SK-MEL-5 (cell line): ENCODE measurements at regions not wholly inside any gene's neighbourhood (a gene's known extent, or its start where the extent isn't known, plus 50 kb on each side); places are given as distances from the start of the nearest gene placed in this dataset.
A peak's percentile ranks its signal among the peaks of the same experiment; 100 is the strongest.

ENCODE experiments used
- DNase-seq: peaks from one replicate; pipeline ENCODE4 v3.0.0-alpha.2; 2016; ENCODE audit warnings: low read depth, low spot score
- in situ Hi-C: cut with HindIII; loops from 2 replicates; pipeline ENCODE4 v1.10.0; 2016; ENCODE audit warnings: low sequenced_read_pairs, high pct_unique_total_duplicates, low pct_unique_long_range_greater_than_20kb

DNA sequence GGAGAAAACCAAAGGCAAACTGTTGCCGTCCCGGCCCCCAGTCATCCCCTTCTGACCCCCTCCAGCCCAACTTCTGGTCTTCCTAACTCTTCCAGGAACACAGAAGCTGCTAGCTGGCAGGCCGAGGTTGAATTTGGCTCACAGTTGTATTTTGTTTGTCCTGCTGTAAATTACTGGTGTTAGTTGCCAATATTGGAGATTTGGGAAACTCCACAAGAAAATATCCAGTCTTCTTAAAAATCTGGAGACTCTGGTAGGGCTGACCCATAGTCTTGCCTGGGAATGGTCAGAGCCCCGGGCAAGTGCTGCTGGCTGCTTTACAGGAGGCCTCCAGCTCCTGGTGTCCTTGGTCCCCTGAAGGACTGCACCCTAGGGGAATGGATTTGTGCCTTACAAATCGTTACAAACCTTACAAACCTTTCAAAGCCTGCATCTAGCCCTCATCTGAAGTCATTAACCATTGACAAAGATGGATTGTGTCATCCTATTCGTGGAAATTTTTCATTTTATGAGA is 112.0 kb upstream of the MCTP2 start:
- no peak for DNase-seq
- in situ Hi-C loops: no loop called here

DNA sequence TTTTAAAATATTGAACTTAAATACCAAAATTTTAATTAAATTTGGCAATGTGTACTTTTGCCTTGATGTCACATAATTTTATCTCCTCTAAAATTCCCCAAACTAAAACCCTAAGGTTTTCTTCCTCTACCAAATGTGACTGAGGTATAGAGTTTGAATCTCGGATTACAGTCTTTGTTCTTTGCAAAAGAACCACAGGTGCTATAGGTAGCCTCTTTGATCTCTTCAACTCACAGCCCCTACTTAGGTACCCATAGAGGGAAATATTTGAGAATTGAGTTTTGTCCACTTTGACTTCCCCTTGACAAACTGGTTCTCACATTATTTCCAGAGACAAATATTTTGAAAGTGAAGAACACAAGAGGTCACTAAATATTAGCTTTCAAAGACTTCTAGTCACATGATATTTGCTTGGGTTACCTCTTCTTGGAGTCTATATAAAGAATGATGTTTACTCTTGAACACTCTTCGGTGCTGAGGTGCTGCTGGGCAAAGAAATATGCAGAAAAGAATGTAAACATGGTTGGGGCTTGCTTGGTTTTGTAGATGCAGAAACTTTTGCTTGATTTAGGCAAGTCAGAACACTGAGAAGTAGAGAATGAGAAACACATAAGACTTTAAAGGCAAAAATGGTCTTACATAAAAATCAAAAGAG is 120.8 kb upstream of the MCTP2 start:
- no peak for DNase-seq
- in situ Hi-C loops: no loop called here

GRCh38 chr15:94107652-94108051 is 123.7 kb upstream of the MCTP2 start:
- DNase-seq: no peak
- in situ Hi-C loops: no loop called here

DNA sequence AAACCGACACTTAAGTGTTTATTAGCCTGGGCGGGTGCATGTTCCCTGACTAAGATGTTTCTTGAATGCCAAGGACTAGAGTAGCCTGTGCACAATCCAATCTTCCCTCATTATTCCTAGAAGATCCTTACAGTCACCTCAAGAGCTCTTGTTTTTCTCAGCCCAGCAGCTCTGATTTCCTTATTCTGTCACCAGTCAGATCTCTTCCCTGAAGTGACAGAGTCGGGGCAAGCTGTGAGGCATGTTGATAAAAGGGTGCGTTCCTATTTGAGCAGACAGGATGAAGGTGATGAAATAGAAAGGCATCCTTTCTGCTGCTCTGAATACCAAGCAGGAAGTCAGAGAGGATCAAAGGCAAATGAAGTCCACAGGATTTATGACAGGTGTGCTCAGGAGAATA is 125.6 kb upstream of the MCTP2 start:
- in situ Hi-C loops: no loop called here
- DNase-seq: no peak

- in situ Hi-C loops: no loop called here
Measured at GRCh38 chr15:94100863-94101262, 130.5 kb upstream of the MCTP2 start.

GRCh38 chr15:94099574-94099960 is 131.8 kb upstream of the MCTP2 start:
- DNase-seq: no peak
- in situ Hi-C loops: no loop called here

More at GRCh38 chr15:94100863-94101262, 130.5 kb upstream of the MCTP2 start:
- no peak for DNase-seq

GRCh38 chr15:94098921-94099573 is 132.3 kb upstream of the MCTP2 start:
- in situ Hi-C loops: no loop called here
- no peak for DNase-seq

DNA sequence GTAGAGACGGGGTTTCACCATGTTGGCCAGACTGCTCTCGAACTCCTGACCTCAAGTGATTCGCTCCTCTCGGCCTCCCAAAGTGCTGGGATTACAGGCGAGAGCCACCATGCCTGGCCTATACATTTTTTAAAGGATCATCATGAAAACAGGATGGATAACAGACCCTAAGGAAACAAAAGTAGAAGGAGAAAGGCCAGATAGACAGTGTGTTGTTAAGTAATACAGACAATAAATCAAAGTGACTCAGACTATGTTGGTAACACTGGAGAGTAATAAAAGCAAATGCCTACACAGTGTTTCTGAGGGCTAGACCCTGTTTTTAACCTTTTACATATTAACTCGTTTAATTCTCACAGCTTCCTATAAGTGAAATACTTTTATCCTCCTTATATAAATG is 133.8 kb upstream of the MCTP2 start:
- no peak for DNase-seq
- in situ Hi-C loops: no loop called here

DNA sequence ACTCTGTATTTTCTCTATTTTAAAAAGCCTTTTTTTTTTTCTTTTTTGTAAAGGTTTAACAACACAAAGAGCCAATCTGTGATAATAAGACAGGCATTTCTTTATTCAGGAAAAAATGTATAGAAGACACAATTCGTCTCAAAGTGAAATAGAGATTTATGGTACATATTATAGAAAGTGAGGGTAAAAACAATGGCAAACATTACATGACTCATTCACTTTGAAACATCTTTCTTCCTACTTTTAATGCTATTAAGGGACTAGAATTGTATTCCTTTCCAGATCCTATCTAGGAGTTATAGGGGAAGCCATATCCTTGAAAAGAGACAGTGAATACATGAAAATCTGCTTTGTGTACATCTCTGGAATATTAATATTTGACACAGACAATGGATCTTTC is 137.1 kb upstream of the MCTP2 start:
- in situ Hi-C loops: no loop called here

DNA sequence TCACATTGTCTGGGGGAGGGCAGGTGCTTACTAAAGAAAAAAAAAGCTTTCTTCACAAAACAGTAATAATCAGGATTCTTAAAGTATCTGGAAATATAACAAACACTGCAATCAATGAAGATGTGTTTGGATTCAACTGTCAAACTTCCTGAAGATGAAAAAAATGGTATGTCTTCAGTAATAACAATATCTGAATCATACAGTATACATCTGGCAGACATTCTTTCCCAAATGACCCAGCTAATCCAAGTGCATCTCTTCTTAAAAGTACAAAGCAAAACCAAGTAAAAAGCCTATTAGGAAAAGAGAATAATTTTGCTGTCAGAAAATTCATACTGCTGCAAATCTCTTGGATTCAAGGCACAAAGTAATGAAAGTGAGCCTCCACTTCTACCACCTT is 145.0 kb upstream of the MCTP2 start:
- in situ Hi-C loops: no loop called here
- DNase-seq: peak; percentile 3

More for the DNA sequence above, 137.1 kb upstream of the MCTP2 start:
- DNase-seq: no peak

GRCh38 chr15:94083467-94084052 is 147.8 kb upstream of the MCTP2 start:
- DNase-seq: no peak
- in situ Hi-C loops: no loop called here

DNA sequence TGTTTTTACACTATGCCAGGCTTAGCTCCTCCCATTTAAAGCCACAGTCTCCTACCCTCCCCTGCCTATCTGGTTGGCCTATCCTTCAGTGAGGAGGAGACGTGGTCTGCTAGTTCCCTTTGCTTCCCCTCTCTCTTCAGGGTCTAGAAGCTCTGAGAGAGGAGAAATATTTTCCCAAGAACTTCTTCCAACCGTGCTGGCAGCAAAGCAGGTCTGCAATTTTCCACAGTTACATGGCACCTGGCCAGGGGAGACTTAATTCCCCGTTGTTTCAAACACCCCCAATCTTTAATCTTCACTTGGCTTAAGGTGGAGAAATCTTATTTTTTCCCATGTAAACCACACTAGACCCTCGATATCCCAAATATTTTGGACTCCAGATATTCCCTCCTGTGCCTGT is 149.5 kb upstream of the MCTP2 start:
- DNase-seq: no peak
- in situ Hi-C loops: no loop called here

- DNase-seq: no peak
- in situ Hi-C loops: no loop called here
Measured at GRCh38 chr15:94080989-94081605, 150.3 kb upstream of the MCTP2 start.

- DNase-seq: no peak
Measured at GRCh38 chr15:94080416-94080815, 150.9 kb upstream of the MCTP2 start.

GRCh38 chr15:94079968-94080367 is 151.4 kb upstream of the MCTP2 start:
- no peak for DNase-seq
- in situ Hi-C loops: no loop called here

More at GRCh38 chr15:94080416-94080815, 150.9 kb upstream of the MCTP2 start:
- in situ Hi-C loops: no loop called here

DNA sequence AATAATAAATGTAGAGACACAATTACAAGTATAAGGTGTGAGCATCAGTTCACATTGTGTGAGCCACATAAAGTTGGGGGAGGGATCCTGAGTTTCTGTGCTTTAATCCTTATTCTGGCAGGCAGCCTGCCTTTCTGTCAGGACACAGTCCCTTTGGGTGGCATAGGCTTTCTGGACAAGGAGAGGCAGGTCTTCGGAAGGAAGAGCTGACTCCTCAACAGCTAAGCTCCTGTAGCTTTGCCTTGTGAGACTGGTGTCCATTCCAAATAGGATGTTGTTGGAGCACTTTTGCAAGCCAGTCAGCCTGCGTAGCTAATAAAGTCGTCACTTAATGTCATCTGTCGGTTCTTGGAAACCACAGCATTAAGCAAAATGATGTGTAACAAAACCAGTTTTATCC is 151.9 kb upstream of the MCTP2 start:
- in situ Hi-C loops: no loop called here

GRCh38 chr15:94077938-94078337 is 153.4 kb upstream of the MCTP2 start:
- no peak for DNase-seq
- in situ Hi-C loops: no loop called here

More for the DNA sequence above, 151.9 kb upstream of the MCTP2 start:
- no peak for DNase-seq

DNA sequence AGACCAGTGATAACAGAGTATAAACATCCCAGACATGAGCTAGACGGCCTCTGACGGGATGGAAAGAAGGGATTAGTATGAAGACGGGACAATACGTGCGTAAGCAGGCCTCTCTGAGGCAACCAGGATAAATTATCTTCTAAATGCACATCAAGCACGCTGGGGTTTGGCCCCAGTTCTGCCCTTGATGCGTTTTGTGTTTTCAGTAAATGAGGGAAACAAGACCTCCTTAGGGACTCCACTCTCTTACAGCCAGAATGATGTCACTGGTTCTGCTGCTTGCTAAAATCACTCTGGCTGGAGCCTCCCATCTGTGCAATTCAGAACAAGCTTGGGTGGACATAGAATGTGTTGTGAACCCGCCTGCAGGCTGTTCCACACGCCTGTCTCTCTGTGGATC is 156.0 kb upstream of the MCTP2 start:
- DNase-seq: no peak
- in situ Hi-C loops: no loop called here
